Retinal pigment epithelial cell (primary cell): ENCODE measurements at regions not wholly inside any gene's neighbourhood (a gene's known extent, or its start where the extent isn't known, plus 50 kb on each side); places are given as distances from the start of the nearest gene placed in this dataset.

Experiments
- DNase-seq: peaks from one replicate; pipeline ENCODE4 v3.0.0-alpha.2; 2010; ENCODE audit warnings: low read depth
- H3K4me3 ChIP-seq: 2 replicates; pipeline ENCODE4 v1.5.1; 2011; ENCODE audit warnings: mild to moderate bottlenecking, low read length, control low read depth, moderate library complexity
- TF ChIP-seq, protein P1 (sequence below): conservative IDR thresholded peaks from 2 replicates; pipeline ENCODE4 v1.5.1; 2011; ENCODE audit warnings: low read depth, low read length, control low read depth, inconsistent platforms

DNA sequence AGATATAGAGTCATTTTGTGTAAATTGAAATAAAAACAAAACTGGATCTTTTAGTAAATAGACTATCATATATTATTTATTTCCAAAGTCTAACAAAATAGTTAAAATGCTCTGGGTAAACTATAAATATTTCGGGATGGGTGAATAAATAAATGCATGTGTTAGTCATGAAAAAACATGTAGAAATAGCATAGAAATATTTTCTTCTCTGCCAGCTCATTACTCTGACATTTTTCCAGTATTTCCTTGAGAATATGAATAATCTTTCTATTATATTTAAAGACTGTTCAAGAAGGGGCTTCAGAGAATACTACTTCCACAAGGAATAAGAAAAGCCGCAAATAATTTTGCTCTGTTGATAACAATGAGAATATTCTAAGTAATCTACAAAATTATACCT lies 880.4 kb downstream of the TRIB2 start:
- no peak overlapping the region for H3K4me3 ChIP-seq
- DNase-seq: no peak
- TF ChIP-seq, protein P1, sequence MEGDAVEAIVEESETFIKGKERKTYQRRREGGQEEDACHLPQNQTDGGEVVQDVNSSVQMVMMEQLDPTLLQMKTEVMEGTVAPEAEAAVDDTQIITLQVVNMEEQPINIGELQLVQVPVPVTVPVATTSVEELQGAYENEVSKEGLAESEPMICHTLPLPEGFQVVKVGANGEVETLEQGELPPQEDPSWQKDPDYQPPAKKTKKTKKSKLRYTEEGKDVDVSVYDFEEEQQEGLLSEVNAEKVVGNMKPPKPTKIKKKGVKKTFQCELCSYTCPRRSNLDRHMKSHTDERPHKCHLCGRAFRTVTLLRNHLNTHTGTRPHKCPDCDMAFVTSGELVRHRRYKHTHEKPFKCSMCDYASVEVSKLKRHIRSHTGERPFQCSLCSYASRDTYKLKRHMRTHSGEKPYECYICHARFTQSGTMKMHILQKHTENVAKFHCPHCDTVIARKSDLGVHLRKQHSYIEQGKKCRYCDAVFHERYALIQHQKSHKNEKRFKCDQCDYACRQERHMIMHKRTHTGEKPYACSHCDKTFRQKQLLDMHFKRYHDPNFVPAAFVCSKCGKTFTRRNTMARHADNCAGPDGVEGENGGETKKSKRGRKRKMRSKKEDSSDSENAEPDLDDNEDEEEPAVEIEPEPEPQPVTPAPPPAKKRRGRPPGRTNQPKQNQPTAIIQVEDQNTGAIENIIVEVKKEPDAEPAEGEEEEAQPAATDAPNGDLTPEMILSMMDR: no peak

DNA sequence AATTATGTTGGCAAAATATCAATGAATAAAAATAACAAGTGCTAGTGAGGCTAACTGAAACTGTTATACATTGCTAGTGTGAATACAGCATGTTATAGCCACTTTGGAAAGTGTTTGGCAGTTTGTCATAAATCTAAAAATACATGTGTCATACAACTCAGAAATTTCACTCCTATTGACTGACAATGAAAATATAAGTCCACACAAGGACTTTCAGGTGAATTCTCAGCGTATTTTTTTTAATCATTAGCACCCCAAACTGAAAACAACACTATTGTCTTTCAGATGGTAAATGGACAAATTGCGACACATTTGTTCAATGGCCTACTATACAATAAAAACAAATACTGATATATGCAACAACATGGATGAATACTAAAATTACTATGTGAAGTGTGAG lies 884.8 kb downstream of the TRIB2 start:
- TF ChIP-seq, protein P1: no peak
- no peak for DNase-seq
- no peak overlapping the region for H3K4me3 ChIP-seq

DNA sequence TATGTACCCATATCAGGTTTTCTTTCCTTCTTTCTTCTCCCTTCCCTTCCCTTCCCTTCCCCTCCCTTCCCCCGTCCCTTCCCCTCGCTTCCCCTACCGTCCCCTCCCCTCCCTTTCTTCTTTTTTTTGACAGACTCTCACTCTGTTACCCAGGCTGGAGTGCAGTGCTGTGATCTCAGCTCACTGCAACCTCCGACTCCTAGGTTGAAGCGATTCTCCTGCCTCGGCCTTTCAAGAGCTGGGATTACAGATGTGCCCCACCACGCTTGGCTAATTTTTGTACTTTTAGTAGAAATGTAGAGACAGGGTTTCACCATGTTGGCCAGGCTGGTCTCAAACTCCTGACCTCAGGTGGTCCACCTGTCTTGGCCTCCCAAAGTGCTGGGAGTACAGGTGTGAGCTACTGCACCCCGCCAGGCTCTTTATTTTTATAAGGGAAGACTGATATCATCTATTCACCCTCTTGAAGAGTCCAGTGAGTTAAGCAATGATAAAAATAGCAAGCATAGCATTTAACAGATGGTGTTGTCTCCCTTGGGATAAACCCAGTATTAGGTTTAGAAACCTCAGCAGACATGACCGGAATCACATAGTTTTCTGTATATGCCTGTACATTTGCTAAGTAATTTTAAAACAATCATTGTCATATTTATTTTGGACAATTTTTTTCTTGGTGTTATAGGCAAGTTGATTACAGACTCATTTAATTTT lies 888.4 kb downstream of the TRIB2 start:
- no peak for DNase-seq
- TF ChIP-seq, protein P1: no peak
- no peak overlapping the region for H3K4me3 ChIP-seq

DNA sequence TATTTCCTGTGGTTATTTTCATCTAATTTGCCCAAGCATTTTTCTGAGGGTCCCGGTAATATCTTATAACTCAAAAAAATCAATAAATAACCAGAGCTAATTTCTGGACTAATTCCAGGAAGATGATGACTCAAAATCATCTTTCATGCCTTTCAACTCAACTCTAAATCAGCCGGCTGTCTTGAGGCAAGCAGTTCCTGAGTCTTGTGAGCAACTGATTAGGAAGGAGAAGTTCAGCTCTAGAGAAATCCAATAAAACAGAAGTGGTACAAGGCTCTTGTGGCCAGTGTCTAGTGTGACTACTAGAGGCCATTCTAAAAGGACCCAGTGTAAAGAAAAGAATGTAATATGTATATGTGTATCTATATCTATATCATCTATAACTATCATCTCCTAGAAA lies 890.4 kb downstream of the TRIB2 start:
- TF ChIP-seq, protein P1: no peak
- H3K4me3 ChIP-seq: no peak overlapping the region
- DNase-seq: no peak

DNA sequence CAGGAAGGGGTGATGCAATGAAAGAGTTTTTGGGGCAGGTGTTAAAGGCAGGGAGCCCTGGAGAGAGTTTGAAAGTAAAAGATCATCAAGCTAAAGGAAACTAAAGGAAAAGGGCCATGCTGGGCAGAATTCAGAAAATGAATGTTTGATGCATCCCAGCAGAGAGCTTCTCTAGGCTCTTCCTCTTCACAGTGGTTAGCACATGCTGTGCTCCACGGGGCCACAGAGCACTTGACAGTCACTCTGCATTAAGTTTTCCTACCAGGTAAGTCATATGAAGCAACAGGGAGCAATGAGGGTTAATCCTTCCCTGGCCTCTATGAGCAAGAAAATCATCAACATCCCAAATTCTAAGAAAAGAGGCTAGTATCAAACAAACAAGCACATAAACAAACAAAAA lies 895.2 kb downstream of the TRIB2 start:
- no peak for DNase-seq
- TF ChIP-seq, protein P1: no peak
- H3K4me3 ChIP-seq: no peak overlapping the region

DNA sequence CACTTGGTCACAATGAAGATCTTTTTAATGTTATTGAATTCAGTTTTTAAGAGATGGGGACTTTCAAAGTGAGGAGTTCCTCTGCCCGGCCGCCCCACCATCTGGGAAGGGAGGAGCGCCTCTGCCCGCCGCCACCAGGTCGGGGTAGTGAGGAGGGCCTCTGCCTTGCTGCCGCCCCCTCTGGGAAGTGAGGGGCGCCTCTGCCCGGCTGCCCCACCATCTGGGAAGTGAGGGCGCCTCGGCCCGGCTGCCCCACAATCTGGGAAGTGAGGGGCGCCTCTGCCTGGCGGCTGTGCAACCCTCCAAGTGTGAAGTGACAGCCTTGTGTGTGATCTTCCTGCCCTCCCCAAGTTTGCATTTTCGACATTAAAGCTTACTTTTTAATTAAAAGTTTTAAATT lies 899.3 kb downstream of the TRIB2 start:
- TF ChIP-seq, protein P1: no peak
- DNase-seq: no peak
- H3K4me3 ChIP-seq: no peak overlapping the region

DNA sequence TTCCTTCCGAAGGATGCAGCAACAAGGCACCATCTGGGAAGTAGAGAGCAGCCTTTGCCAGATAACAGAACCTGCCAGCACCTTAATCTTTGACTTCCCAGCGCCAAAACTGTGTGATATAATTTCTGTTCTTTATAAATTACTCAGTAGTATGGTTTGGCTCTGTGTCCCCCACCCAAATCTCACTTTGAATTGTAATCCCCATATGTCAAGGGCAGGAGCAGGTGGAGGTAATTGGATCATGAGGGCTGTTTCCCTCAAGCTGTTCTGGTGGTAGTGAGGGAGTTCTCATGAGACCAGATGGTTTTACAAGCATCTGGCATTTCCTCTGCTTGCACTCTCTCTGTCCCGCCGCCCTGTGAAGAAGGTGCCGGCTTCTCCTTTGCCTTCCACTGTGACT lies 899.9 kb downstream of the TRIB2 start:
- no peak overlapping the region for H3K4me3 ChIP-seq
- DNase-seq: no peak
- TF ChIP-seq, protein P1: no peak
